NCI-H1436 treated with DMSO at 0.1 percent for 48 hours (cell line): ENCODE measurements at regions not wholly inside any gene's neighbourhood (a gene's known extent, or its start where the extent isn't known, plus 50 kb on each side); places are given as distances from the start of the nearest gene placed in this dataset.

ENCODE experiments used
- DNase-seq: peaks from one replicate; lab custom pipeline; 2025; lab: John Stamatoyannopoulos, UW

DNA sequence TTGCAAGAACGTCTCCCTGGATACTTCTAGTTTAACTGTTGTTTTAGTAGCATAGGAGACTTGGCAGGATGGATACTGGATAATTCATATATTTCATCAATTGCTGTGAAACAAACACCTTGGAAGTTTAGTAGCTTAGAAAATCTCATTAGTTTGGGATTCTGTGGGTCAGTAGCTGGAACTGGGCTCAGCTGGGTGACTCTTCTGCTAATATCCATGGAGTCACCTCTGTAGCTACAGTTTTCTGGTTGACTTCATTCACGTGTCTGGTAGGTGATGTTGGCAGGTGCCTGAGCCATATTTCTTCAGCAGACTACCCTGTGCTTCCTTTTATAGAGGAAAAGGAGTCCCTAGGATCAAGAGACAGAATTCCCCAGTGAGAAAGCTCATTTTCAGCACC is 208.9 kb upstream of the PFKP start:
- DNase-seq = no peak

DNA sequence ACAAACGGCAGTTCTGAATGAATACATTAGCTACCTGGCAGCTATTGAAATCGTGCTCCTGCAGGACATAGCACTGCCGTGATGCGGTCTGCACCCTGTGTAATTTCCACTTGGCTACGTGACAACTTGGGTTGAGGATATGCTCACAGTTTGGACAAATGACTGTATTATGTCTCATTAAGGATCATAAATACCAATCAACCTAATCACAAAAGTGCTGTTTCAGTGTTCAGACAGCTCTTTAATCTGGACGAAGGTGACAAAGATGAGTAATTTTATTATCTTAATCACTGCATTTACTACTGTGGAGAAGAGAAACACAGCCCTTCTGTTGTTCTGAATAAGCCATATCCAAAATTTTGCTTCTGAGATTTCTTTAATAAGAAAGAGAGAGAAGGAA is 210.8 kb upstream of the PFKP start:
- no peak for DNase-seq

DNA sequence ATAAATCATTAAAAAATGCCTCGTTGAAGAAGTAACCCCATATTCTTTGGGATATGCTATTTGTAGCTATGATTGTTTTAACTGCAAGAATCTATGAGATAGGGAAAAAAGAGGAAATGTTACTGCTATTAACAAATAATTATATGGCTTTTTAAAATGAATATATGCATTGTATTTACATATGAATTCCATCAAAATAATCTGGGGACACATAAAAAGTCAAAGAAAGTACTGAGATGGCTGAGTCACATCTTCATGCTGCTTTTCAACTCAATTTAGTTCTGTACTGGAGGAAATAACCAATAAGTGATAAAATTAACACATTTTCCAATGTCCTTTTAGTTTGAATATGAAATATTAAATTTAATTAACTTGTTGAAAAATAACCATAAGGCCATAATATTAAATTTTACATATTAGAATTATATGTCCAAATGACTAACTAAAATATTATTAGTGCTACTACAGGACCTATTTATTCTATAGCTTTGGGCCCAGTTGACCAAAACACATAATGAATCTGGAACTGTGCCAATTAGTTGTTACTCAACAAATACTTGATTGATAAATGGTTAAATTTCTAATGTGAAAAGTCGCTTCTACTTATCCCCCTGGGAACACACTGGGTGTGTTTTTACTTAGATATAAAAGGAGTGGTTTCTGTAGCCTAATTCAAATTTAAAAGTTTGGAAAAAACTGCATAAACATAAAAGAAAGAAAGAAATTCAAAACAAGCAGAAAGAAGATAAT is 214.6 kb upstream of the PFKP start:
- no peak for DNase-seq

DNA sequence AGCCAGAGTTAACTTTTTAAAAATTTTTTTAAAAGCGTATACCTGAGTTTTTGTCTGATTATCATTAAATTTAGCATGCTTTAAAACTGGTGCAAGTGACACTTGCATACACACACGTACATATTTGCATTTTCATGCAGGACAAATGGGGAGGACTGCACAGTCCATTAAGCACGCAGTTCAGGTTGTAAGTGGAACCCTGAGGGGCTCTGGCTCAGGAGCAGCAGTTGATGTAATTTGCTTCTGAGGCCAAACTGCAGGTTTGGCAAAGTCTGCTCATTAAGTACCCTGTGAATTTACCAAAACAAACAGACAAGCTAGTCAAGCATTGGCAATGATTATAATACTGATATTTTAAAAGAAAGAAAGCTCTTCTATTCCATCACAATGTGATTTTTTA is 215.8 kb upstream of the PFKP start:
- no peak for DNase-seq

DNA sequence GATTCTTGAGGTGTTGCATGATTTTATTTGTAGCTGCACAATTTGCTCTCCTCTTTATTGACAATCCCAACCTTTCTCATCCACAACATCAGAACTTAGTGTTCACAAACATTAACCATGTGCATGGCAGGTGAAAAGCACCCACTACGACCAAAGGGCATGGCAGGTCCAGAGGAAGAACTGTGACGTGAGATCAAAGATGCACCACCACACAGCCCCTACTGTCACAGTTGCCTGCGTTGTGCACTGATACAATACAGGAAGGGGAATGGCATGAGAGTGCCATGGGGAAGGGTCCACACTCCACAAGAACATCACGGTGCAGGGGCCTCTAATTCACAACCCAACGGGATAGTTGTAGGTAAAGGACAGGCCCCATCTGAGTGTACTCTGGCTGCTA is 217.1 kb upstream of the PFKP start:
- DNase-seq = no peak

DNA sequence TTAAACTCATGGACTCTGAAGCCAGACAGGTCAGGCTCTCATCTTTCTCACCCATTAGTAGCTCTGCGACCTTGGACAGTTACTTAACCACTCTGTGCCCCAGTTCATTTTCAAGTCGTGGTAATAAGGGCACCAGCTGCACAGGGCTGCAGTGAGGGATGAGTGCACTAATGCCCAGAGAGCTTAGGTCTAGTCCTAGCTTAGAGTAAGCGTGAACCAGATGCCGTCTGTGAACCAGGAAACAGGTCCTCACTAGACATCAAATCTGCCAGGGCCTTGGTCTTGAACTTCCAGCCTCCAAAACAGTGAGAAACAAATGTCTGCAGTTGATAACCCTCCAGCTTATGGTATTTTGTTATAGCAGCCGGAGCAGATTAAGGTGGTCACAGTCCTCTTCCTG is 222.4 kb upstream of the PFKP start:
- no peak for DNase-seq

DNA sequence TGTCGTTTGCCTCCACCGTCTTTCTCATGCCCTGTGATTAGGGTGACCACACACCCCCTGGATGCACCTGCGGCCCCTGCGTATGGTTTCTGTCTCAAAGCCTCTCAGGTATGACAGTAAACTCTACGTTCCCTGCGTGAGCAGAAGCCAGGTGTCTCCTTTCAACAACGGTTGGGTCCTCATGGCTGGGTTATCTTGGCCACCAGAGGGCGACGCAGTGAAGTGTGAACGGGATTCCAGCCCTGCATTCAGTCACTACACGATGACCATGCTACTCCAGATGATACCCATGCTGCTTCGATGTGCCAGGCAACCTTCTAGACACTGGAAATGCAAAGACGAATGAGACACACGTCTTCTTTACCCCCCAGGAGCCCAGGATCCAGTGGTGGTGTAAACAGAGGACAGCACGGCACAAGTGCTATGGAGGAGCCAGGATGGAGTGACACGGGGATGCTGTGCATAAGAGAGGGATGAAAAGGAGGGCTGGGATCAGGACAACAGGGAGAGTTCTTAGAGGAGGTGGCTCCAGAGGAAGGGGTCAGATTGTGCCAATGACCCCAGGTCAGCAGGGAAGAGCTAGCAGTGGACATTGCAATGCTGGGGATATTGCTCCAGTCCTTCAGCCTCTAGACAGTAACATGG is 228.1 kb upstream of the PFKP start:
- no peak for DNase-seq

DNA sequence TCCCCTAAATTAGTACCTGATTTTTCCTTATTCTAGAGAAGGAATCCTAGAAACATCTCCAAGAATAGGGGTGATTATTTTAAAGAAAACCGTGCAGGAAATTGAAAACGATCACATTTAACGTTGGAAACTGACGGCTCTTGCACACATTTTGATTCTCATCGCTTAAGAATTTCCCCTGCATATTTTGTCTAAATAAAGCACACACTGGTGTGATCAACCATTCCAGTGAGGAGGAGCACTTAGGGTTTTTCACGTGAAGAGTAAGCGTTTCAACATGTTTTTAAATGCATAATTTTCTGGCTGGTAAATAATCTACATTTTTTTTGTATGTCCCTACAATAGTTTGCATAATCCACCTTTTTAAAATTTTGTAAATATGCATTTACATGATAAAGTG is 229.7 kb upstream of the PFKP start:
- no peak for DNase-seq

DNA sequence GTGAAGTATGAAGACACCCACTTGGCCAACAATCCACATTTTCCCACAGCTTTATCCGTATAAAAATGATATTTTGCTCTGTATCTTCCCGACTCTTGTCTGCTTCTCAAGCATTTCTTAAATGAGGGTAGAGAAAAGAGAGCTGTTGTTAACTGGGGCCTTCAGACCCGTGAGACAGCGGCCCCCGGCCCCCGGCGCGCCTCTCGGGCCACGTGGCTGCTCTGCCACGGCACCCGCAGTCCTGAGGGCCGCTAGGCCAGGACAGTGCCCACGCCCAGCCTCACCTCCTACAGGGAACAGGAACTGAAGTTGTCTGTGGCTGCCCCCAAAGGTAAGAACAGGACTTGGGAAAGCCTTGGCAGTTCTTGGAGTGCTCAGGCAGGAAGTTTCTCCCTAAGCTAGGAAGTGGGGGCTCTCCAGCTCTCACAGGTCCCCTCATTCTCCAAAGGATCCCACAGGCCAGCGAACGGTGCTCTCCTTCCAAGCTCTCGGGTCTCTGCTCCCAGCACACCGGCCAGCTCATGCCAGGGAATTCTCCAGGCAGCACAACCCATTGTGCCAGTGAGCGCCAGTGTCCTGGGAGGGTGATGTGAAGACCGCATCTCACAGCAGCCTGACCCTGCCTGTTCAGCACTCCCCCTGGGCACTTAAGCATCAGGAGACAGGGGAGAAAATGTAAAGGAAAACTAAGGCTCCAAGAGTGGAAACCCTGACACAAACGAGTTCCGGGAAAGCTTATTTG is 230.3 kb upstream of the PFKP start:
- DNase-seq = no peak

DNA sequence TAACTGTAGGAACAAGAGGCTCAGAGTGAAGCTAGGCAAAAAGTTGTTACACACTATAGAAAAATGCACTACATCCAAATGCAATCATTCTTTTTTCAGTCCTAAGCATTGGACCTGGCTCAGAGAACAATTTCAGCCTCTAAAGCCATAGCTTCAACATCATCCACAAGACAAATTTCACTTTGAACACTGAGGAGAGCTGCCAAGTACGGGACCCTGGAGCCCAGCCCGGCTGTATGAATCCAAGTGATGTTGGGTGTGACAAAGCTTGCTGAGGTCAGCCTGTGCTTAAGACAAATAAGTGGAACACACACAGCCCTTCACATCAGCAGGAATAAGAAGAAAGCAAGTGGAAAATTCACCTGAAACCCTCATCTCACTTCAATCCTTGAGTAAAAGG is 233.1 kb upstream of the PFKP start:
- no peak for DNase-seq

DNA sequence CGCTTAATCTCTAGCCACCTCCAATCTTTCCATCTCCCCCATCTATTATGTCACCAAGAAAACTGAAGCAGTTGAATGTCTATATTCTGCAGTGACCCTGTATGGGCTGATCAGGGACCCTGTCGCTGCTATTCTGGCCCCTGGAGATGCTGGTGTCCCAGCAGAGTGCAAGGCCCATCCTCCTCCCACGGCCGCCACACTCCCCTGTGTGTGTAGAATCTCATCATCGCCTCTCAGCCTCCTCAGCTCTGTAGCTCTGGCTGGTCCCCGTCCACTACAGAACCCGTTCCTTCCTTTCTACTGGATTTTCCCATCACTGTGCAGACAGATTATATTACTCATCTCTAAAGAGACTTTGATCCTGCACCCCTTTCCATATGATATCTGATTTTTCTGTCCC is 235.8 kb upstream of the PFKP start:
- DNase-seq = no peak

DNA sequence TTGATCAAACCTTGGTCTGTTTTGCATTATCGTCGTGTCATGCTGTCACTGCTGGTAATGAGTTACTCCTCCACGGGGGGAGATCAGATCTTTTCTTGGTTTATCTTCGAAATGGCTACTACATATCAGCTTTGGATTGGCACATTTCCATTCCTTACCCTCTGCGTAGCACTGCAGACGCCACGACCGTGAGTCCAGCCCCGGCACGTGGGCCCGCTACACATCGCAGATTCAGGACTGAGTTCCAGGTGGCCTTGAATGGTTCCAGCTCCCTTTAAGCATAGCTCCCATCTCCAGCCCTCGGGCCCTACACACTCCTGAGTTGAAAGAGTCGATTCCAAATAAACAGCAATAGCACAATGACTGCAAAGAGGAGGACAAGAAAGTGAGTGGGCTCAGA is 238.6 kb upstream of the PFKP start:
- no peak for DNase-seq

DNA sequence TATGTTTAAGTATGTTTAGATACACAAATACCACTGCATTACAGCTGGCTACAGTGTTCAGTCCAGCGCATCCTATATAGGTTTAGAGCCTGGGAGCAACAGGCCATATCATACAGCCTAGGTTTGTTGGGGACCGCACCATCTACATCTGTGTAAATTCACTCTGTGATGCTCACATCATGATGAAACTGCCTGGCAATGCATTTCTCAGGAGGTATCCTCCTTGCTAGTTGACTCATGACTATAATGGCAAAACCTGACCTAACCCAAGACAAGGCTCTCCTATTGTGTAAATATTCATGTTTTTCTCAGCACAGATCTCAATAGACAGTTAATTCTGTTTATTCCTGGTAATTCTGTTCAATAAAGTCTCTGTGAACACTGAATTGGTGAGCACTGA is 240.7 kb upstream of the PFKP start:
- DNase-seq = no peak

DNA sequence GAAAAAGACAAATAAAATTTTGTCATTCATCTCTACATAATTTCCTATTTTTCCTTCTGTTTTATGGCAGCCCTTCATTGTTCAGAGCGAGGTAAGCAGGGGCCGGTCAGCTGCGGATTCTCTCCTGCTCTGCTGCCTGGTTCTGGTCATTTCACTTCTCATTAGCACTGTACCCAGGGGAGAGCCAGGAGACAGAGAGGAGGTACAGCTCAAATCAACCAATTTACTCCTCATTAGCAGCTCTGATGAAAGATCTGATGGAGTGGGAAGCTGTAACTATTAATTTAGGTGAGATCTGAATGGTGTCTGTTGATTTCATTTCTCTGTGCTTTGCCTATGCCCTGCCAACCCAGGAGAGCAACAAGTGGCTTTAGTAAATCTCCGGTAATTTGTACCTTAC is 241.5 kb upstream of the PFKP start:
- DNase-seq = no peak

DNA sequence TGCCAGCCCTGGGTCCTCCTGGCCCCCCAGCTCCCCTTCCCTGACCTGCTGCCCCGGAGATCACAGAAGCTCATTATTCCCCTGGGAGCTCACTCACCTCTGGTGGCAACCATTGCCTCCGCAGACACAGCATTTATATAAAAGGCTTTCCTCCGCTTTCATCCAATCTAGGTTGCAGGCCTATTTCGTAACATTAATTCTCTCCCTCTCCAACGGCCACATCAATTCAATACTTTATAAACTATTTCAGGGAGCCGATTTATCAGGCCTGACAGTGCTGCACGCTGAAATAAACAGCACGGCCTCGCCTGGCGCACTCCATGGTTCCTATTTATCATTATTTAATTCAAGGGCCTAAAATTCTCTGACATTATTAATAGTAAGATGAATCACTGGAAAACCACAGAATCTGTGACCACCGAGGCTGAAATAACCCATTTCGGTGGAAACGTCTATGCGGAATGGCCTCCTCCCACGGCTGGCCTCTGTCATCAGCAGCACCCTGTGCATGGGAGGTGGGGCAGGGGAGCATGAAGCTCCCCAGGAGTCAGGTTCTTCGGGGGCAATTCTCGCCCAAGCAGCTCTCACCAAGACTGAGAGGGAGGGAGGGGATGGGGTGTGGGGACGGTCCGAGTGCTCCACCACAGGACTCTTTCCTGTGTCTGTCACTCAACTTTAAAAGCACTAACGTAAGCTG is 249.3 kb upstream of the PFKP start:
- DNase-seq = no peak

DNA sequence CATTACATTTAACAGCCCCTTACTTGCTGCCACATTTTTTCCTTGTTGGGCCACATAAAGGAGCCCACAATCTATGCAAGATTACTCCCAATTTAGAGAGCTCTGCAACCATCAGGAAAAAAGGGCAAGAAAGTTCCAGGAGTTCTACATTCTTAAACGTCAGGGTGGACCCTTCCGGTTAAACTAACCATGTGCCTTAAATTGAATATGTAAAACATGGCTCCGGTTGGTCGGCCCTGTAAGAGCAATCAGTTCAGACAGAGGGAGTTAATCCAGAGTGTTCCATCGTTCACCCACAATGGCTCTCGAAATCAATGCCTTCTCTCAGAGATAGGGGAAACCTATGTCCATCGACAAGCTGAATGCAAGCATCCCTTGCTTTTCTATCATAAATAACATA is 253.7 kb upstream of the PFKP start:
- no peak for DNase-seq

DNA sequence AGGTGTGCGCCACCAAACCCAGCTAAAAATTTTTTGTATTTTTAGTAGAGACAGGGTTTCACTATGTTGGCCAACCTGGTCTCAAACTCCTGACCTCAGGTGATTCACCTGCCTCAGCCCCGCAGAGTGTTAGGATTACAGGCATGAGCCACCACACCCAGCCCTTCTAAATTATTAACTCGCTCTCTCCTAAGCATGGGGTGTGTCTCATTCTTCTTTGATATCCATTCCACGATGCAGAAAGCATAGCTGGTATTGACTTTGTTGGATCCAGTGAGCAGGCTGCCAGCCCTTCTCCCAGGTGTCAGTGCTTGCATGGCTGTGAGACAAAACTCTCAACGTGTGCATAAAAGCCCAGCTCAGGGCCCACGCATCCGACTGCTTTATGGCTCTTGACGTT is 254.1 kb upstream of the PFKP start:
- DNase-seq = no peak

DNA sequence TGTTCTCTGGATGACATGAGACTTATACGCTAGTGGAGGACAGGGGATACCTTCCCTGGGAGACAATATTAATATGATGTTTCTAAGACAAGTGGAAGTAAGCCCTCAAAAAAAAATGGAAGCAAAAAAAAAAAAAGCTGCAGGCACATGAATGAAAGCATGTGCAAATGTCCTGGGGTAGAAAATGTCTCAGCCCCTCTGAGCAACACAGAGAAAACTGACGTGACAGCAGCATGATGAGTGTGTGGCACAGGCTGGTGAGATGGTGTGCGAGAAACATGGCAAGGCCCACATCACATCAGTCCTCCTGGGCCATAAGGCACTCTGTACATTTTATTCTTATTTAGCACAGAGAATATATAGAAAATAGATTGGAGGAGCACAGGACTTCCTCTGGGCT is 254.7 kb upstream of the PFKP start:
- DNase-seq = no peak

DNA sequence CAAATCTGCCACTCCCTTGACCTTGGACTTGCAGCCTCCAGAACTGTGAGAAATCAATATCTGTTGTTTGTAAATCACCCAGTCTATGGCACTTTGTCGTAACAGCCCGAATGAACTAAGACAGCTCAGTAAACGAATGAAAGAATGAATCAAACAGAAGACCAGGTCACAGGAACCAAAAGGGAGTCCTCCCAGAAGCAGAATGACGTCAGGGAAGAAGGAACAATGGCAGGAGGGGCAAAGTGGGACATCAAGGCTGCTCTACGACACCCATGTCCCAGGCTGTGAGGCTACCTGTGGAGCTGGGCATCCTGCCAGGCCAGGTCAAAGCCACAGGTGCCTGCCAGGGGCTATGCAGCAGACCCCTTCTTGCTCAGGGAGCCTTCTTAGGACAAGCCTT is 267.2 kb upstream of the PFKP start:
- no peak for DNase-seq

DNA sequence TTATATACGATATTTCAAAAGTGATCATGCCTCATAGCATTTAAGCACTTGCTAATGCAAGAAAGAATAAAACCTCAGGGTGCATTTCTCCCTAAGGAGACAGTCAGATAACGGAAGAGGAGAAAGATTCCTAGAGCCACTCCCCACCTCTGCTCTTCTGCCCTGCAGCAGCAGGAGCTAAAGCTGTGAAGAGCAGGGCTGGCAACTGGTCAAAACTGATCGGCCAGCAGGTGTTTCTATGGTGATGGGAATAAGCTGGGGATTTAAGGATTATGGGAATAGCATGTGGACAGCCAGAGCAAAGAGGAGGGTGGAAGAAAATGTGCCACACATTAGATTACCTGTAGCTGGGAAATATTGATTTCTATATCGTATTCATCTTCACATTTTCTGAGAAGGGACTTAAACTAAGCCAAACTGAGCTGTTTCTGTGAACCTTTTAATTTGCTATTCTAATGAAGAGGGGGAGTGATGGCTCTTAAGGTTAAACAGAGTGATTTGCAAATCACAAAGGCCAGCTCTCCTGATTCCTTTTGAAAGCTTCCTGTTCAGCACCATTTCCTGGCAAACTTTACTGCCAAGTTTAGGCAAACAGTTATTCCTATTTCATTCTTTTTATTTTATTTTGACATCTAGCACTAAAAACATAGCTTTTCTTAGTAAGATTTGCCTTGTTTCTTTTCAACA is 268.9 kb upstream of the PFKP start:
- no peak for DNase-seq

DNA sequence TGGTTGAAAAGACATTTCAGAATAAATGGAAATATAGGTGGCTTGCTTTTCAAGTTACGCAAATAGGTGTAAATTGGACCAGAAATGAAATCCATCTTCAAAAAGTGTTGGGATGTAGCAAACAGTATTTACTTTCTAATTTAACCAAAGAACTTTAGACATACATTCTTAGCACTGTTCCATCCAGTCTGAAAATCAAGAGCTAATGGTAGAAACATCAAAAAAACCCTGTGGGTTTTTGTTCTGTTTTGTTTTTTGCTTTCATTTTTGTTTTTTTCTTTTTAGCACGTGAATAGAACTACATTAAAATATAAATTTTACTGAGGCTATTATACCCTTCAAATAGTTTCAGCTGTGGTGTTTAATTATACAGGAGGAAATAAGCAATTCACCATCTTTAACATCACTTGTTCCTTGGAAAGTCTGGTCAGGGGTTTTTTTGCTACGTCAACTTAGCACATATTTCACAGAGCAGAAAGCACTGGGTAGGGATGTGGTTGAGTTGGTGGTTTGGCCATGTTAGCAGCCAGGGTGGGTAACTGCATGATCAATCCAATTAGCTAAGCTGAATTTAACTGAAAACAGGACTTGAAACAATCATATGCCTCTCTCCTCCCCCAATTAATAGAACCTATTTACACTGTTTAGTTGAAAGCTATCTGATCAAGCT is 275.4 kb upstream of the PFKP start:
- no peak for DNase-seq
